Fibroblast of the aortic adventitia (primary cell): ENCODE measurements at regions not wholly inside any gene's neighbourhood (a gene's known extent, or its start where the extent isn't known, plus 50 kb on each side); places are given as distances from the start of the nearest gene placed in this dataset.
A peak's percentile ranks its signal among the peaks of the same experiment; 100 is the strongest.

Experiments used
- DNase-seq: peaks from one replicate; pipeline ENCODE4 v3.0.0-alpha.2; 2010; ENCODE audit warnings: low read depth
- H3K4me3 ChIP-seq: 2 replicates; pipeline ENCODE4 v1.5.1; 2011; ENCODE audit warnings: low read depth, mild to moderate bottlenecking, control low read depth, low read length, moderate library complexity
- TF ChIP-seq, protein P1 (sequence below): IDR thresholded peaks from 2 replicates; pipeline ENCODE4 v1.5.1; 2011; ENCODE audit warnings: mild to moderate bottlenecking, low read length, control low read depth, inconsistent platforms; ENCODE audit not compliant: insufficient read depth

DNA sequence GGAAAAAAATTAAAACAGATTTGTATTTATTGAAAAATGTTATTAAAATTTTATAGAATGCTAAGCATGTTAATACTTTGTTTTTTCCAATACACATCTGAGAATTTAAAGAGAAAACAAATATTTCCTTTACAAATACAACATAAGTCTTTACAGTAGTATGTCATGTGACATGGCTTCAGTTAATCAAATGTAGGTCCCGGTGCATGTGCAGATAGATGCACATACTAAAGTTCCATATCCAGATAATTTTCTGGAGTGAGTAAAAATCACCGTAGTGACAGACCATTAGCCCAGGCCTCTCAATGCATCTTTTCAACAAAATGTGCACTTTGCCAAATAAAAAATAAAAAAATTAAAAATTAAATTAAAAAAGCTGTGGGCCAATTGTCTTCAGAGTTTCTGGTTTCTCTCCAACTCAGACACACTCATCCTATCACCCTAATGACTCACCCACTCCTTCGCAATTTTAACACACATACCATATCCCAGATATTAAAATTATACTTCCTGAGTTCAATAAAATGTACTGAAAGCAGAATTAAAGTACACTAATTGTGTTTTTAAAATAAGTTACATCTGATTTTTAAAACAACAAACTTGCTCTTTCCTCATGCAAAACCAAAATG is 508.1 kb downstream of the NR2F1-AS1 start:
- no peak overlapping the region for H3K4me3 ChIP-seq
- TF ChIP-seq, protein P1, sequence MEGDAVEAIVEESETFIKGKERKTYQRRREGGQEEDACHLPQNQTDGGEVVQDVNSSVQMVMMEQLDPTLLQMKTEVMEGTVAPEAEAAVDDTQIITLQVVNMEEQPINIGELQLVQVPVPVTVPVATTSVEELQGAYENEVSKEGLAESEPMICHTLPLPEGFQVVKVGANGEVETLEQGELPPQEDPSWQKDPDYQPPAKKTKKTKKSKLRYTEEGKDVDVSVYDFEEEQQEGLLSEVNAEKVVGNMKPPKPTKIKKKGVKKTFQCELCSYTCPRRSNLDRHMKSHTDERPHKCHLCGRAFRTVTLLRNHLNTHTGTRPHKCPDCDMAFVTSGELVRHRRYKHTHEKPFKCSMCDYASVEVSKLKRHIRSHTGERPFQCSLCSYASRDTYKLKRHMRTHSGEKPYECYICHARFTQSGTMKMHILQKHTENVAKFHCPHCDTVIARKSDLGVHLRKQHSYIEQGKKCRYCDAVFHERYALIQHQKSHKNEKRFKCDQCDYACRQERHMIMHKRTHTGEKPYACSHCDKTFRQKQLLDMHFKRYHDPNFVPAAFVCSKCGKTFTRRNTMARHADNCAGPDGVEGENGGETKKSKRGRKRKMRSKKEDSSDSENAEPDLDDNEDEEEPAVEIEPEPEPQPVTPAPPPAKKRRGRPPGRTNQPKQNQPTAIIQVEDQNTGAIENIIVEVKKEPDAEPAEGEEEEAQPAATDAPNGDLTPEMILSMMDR = no peak
- DNase-seq = peak; percentile 58

DNA sequence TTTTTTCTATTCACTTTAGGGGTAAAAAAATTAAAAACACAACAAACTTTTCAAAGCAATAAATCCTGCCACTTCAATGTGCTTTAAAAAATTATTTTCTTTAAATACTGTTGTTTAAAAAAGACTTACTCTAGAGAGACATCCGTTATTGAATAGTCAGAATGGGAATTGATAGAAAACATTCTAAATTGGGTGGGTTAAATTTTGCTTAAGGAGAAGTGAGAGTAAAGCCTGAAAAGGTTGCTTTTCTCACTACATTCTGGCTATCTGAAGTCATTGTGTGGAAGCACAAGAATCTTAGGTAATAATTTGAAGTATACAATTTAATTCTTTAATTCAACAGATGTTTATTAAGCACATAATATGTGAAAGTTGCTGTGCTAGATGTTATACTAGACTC is 509.3 kb downstream of the NR2F1-AS1 start:
- TF ChIP-seq, protein P1 = no peak
- H3K4me3 ChIP-seq = no peak overlapping the region
- DNase-seq = no peak

DNA sequence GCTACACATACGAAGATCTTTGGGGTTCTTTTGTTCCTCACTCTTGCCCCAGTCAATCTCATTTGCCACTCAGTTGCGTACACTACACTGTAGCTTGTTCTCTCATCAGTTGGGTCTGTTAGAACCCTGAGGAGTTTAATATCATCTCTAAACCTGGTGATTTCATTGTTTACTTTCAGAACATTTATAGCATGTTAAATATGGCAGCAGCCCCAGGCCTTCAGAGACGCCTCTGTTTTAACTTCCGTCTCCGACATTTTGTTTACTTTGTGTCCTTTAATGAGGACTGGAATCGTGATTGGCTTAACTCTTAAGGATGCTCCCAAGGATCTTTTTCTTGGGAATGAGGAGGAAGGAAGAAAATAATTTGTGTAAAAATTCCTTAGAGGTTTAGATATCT is 510.1 kb downstream of the NR2F1-AS1 start:
- no peak for DNase-seq
- no peak overlapping the region for H3K4me3 ChIP-seq
- TF ChIP-seq, protein P1 = no peak

DNA sequence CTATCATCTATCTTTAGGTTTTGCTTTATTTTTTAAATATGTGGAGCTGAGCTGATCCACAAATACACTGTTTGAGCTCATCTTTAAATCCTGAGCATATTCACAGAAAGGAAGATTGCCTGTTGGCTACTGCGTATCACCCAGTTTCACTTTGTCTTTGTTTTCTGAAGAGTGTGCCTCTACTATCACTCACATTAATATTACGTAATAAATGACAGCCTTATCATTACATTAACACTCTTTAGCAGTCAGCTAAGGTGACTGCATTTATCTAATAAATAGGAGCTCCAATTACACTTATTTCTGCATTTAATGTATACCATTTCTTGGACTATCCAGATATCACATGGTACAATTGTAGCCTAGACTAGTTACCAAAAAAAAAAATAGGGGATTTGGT is 511.7 kb downstream of the NR2F1-AS1 start:
- TF ChIP-seq, protein P1 = no peak

DNA sequence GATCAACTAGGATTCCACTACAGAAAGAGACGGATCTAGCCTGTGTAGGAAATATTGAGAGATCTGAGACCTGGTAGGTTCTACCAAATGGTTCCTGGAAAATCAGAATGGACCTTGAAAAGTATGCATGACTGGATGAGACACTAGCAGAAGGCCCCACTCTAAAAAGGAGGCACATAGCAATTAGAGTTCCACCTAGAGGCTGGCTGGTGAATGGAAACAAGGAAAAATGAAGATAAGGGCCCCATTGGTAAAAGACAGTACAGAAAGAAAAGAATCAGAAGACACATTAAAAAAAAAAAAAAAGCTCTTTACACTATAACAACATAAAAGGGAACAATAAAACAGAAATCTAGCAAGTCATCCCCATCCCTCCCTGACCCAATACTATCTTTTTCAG is 518.5 kb downstream of the NR2F1-AS1 start:
- TF ChIP-seq, protein P1 = peak; percentile 46
- H3K4me3 ChIP-seq = no peak overlapping the region
- peak; percentile 25 for DNase-seq

More for the DNA sequence above, 511.7 kb downstream of the NR2F1-AS1 start:
- no peak overlapping the region for H3K4me3 ChIP-seq
- DNase-seq = no peak

DNA sequence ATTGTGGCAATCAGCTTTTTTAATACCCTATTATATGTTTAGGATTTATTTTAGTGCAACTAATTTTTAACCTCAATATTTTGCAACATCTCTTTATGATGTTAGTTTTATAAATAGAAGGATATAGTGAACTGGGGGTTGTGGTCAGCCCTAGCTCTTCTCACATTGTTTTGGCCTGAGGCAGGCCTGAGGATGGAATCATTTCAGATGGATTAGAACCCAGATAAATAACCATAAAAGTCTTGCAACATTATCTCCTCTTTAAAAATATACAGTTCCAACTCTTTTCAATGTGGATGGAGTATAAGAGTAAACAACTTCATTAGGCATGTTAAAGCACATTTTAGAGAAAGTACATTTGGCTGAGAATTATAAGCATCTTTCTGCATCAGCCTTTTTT is 522.7 kb downstream of the NR2F1-AS1 start:
- DNase-seq = peak; percentile 70
- H3K4me3 ChIP-seq = no peak overlapping the region
- TF ChIP-seq, protein P1 = no peak

DNA sequence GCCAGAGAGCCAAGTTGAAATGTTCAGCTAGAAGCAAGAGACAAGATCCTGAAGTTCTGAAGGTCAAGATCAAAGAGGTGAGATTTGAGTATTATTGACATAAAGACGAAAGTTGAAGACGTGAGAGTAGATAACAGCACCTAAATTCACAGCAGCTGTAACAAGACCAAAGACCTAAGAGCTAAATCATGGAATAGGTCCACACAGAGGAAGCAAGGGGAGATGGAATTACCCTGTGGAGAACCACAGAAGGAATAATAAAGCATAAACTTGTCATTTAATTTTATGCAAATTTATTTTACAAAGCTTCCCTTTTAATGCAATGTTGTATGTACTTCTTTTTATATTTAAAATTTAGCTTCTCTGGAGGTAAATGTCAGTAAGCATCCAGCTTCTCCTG is 523.7 kb downstream of the NR2F1-AS1 start:
- H3K4me3 ChIP-seq = no peak overlapping the region
- DNase-seq = no peak
- TF ChIP-seq, protein P1 = no peak
